ENCODE measurements at regions not wholly inside any gene's neighbourhood (a gene's known extent, or its start where the extent isn't known, plus 50 kb on each side); places are given as distances from the start of the nearest gene placed in this dataset.

DNA sequence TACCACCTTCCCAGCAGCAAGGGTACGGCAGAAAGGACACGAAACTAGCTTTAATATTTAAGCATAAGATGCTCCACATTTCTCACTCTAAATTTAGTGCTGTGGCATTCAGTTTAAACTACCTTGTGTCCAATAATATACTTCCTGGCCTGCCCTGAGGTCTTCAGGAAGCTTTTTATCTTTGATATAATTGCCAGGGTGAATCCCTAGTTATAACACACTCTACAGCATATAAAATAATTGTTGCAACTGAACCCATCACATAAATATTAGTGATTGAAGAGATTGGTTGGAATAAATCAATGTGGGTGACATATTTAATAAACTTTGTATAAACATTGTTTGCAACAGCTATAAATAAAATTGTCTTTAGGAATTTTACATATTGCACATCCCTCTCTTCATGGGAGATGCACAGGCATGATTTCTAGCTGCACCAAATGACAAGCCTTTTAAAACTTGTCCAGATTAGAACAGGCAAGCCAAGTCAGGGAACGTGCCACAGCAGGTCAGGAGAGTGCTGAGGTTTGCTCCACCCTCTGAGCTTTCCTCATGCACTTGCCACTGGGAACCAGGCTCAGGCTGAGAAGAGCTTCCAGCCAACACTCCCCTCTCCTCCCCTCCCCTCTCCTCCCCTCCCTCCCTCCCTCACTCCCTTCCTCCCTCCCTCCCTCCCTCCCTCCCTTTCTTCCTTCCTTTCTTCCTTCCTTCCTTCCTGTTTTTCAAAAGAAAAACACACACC lies 623.2 kb upstream of the PKN2 start:
- Histone ChIP-seq H3K27me3 (ENCODE audit: control insufficient read depth, insufficient read depth, low read length) (no peaks in the 10 kb centered on the region), H3K9me3 (ENCODE audit: control insufficient read depth in 2 of 3, insufficient read depth in 1 of 3, low read length in 3 of 3) (no peaks in the 10 kb centered on the region), H3K9ac (ENCODE audit: low read length in 3 of 3) (no peak overlapping the region), H3K36me3 (ENCODE audit: control insufficient read depth in 2 of 3, insufficient read depth in 3 of 3, low read length in 3 of 3) (no peaks in the 10 kb centered on the region), H3K4me1 (ENCODE audit: control insufficient read depth in 2 of 3, insufficient read depth in 2 of 3, low read depth in 1 of 3, low read length in 3 of 3) (no peaks in the 10 kb centered on the region), H3K27ac (ENCODE audit: low read depth in 2 of 2, low read length in 2 of 2) (no peak overlapping the region), H3K4me3 (ENCODE audit: low read length in 3 of 3) (no peak overlapping the region)
- peak in 2 of 5 donors; percentile 6 to 16 for DNase-seq
- no peak for FAIRE-seq
- intact Hi-C loops (cut with DNase I) = no loop called here
- TF ChIP-seq, protein P1, sequence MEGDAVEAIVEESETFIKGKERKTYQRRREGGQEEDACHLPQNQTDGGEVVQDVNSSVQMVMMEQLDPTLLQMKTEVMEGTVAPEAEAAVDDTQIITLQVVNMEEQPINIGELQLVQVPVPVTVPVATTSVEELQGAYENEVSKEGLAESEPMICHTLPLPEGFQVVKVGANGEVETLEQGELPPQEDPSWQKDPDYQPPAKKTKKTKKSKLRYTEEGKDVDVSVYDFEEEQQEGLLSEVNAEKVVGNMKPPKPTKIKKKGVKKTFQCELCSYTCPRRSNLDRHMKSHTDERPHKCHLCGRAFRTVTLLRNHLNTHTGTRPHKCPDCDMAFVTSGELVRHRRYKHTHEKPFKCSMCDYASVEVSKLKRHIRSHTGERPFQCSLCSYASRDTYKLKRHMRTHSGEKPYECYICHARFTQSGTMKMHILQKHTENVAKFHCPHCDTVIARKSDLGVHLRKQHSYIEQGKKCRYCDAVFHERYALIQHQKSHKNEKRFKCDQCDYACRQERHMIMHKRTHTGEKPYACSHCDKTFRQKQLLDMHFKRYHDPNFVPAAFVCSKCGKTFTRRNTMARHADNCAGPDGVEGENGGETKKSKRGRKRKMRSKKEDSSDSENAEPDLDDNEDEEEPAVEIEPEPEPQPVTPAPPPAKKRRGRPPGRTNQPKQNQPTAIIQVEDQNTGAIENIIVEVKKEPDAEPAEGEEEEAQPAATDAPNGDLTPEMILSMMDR (IDR thresholded peaks at IDR 0.05; ENCODE audit: borderline replicate concordance, extremely low read depth, insufficient read depth) = no peak

DNA sequence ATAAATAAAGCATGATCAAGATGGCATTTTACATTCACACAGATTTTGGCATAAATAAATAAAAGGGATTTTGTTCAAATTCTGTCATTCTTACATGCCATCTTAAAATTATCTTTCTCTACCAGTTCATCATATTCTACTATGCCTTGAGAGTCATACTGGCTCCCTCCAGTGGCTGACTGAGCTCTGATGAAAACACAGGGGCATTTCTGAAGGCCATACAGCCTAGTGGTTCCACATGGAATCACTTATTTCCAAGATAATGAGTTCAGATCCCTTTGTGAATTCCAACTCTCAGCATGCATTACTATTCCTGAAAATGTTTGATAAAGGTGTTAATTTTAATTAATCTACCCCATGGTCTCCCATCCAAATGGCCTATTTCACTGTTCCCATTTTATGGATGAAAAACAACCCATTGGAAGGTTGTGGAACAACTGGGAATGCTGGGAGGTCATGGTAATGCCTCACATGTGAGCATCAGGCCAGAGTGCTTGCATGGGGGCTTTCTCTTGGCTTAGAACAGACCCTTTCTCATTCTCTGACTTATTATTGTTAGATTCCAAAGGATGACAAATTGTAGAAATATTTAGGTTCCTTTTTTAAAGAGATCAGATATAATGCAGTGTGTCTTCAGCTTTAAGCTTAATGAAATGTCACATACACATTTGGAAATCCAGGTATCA lies 622.4 kb upstream of the PKN2 start:
- Histone ChIP-seq H3K9ac (ENCODE audit: low read length in 3 of 3) (no peak overlapping the region), H3K4me3 (ENCODE audit: low read length in 3 of 3) (no peak overlapping the region), H3K4me1 (ENCODE audit: control insufficient read depth in 2 of 3, insufficient read depth in 2 of 3, low read depth in 1 of 3, low read length in 3 of 3) (no peaks in the 10 kb centered on the region), H3K27ac (ENCODE audit: low read depth in 2 of 2, low read length in 2 of 2) (no peak overlapping the region), H3K9me3 (ENCODE audit: control insufficient read depth in 2 of 3, insufficient read depth in 1 of 3, low read length in 3 of 3) (no peaks in the 10 kb centered on the region), H3K27me3 (ENCODE audit: control insufficient read depth, insufficient read depth, low read length) (no peaks in the 10 kb centered on the region), H3K36me3 (ENCODE audit: control insufficient read depth in 2 of 3, insufficient read depth in 3 of 3, low read length in 3 of 3) (no peaks in the 10 kb centered on the region)
- FAIRE-seq = no peak
- intact Hi-C loops (cut with DNase I) = no loop called here
- peak in 4 of 5 donors; percentile 44 to 75 (median 56) for DNase-seq
- TF ChIP-seq, protein P1 (IDR thresholded peaks at IDR 0.05; ENCODE audit: borderline replicate concordance, extremely low read depth, insufficient read depth) = peak; percentile 65

DNA sequence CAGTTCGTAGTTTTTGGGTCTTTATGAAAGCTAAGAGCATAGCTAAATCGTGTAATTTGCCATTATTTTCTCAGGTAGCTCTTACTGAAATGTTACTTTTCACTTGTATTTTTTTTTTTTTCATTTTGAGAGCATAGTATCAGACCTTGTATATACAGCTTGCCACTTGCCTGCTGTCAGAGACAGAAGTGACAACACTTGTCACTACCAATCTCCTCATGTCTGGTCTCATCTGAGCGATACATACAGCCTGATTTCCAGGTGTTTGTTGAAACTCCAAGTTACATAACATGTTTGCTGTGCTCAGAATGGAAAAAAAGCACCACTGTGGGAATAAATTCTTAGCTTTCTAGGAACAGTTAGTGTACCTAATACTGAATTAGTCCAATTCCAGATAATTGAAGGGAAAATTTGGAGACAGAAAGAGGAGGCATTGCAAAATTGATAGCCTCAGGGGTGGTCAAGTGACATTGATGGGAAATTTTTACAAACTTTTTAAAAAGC lies 621.4 kb upstream of the PKN2 start:
- no peaks in the 10 kb centered on the region for H3K9me3 ChIP-seq (ENCODE audit: control insufficient read depth in 2 of 3, insufficient read depth in 1 of 3, low read length in 3 of 3)
- FAIRE-seq = no peak
- TF ChIP-seq, protein P1 (IDR thresholded peaks at IDR 0.05; ENCODE audit: borderline replicate concordance, extremely low read depth, insufficient read depth) = no peak
- DNase-seq = no peak
- no peaks in the 10 kb centered on the region for H3K4me1 ChIP-seq (ENCODE audit: control insufficient read depth in 2 of 3, insufficient read depth in 2 of 3, low read depth in 1 of 3, low read length in 3 of 3)
- H3K36me3 ChIP-seq (ENCODE audit: control insufficient read depth in 2 of 3, insufficient read depth in 3 of 3, low read length in 3 of 3) = no peaks in the 10 kb centered on the region
- H3K4me3 ChIP-seq (ENCODE audit: low read length in 3 of 3) = no peak overlapping the region
- no peak overlapping the region for H3K27ac ChIP-seq (ENCODE audit: low read depth in 2 of 2, low read length in 2 of 2)
- intact Hi-C loops (cut with DNase I) = no loop called here
- no peaks in the 10 kb centered on the region for H3K27me3 ChIP-seq (ENCODE audit: control insufficient read depth, insufficient read depth, low read length)
- no peak overlapping the region for H3K9ac ChIP-seq (ENCODE audit: low read length in 3 of 3)
